OCI-LY7 (cell line): ENCODE measurements at regions not wholly inside any gene's neighbourhood (a gene's known extent, or its start where the extent isn't known, plus 50 kb on each side); places are given as distances from the start of the nearest gene placed in this dataset.

ENCODE experiments used
- BruUV-seq: library from RNA; stranded (reverse); fragments of 400-500 nt; replicated peaks from 2 replicates; lab custom pipeline; 2021; lab: Mats Ljungman, UMichigan
- CTCF ChIA-PET: fragments of 300-600 bp; sonication (Branson Sonifier 250); formaldehyde crosslinking; loops from one replicate; lab custom pipeline; 2022; ENCODE audit warnings: antibody characterized with exemption; ENCODE audit not compliant: unreplicated experiment; lab: Charles Lee
- POLR2A ChIA-PET: fragments of 300-600 bp; sonication (Branson Sonifier 250); formaldehyde crosslinking; loops from one replicate; lab custom pipeline; 2022; ENCODE audit warnings: antibody characterized with exemption; lab: Charles Lee
- DNase-seq: peaks from one replicate; pipeline ENCODE4 v3.0.0-alpha.2; 2015; ENCODE audit warnings: low spot score
- H2AFZ ChIP-seq: fragments of 200-600 bp; sonication (generic), shearing (Covaris generic); 2 replicates; pipeline ENCODE4 v1.6.1; 2014; ENCODE audit warnings: mild to moderate bottlenecking, antibody characterized with exemption, low read length, moderate library complexity
- H3K27ac ChIP-seq: fragments of 200-600 bp; sonication (generic); 2 replicates; pipeline ENCODE4 v1.5.1; 2014; ENCODE audit warnings: mixed run types, low read depth, mild to moderate bottlenecking, moderate library complexity, low read length, inconsistent platforms; ENCODE audit not compliant: poor library complexity, severe bottlenecking
- H3K36me3 ChIP-seq: fragments of 200-600 bp; sonication (generic); 2 replicates; pipeline ENCODE4 v1.6.1; 2014; ENCODE audit warnings: mild to moderate bottlenecking, antibody characterized with exemption, low read length, moderate library complexity, mixed read lengths; ENCODE audit not compliant: insufficient read depth
- H3K4me1 ChIP-seq: fragments of 200-600 bp; sonication (generic); 2 replicates; pipeline ENCODE4 v1.5.1; 2014; ENCODE audit warnings: mild to moderate bottlenecking, low read length; ENCODE audit not compliant: insufficient read depth, poor library complexity, severe bottlenecking
- H3K4me2 ChIP-seq: fragments of 200-600 bp; sonication (generic); 2 replicates; pipeline ENCODE4 v1.6.1; 2014; ENCODE audit warnings: mild to moderate bottlenecking, low read length
- H3K4me3 ChIP-seq: fragments of 200-600 bp; sonication (generic); 2 replicates; pipeline ENCODE4 v1.5.1; 2014; ENCODE audit warnings: mild to moderate bottlenecking, low read depth, low read length; ENCODE audit not compliant: poor library complexity, severe bottlenecking
- H3K79me2 ChIP-seq: fragments of 200-600 bp; sonication (generic); 2 replicates; pipeline ENCODE4 v1.6.1; 2016; ENCODE audit warnings: low read depth, mild to moderate bottlenecking, low read length, moderate library complexity, mixed read lengths; ENCODE audit not compliant: insufficient read depth
- H3K9me2 ChIP-seq: fragments of 200-600 bp; sonication (generic); 2 replicates; pipeline ENCODE4 v1.6.1; 2016; ENCODE audit warnings: mild to moderate bottlenecking, low read length, mixed read lengths; ENCODE audit not compliant: insufficient read depth
- H3K9me3 ChIP-seq: fragments of 200-600 bp; sonication (generic); 2 replicates; pipeline ENCODE4 v1.6.1; 2014; ENCODE audit warnings: mild to moderate bottlenecking, mixed run types, low read length, mixed read lengths
- H4K20me1 ChIP-seq: fragments of 200-600 bp; sonication (generic); 2 replicates; pipeline ENCODE4 v1.6.1; 2014; ENCODE audit warnings: mild to moderate bottlenecking, antibody characterized with exemption, low read length, moderate library complexity, mixed read lengths; ENCODE audit not compliant: insufficient read depth
- CTCF ChIP-seq: fragments of 200-600 bp; sonication (generic); conservative IDR thresholded peaks from 2 replicates; pipeline ENCODE4 v1.5.1; 2014; ENCODE audit warnings: mild to moderate bottlenecking, antibody characterized with exemption, low read length, moderate library complexity, mixed read lengths
- EZH2phosphoT487 ChIP-seq: fragments of 200-600 bp; sonication (generic); IDR thresholded peaks from 2 replicates; pipeline ENCODE4 v1.6.1; 2018; ENCODE audit warnings: low read depth, borderline replicate concordance, mild to moderate bottlenecking, mixed run types, antibody characterized with exemption, low read length, moderate library complexity, mixed read lengths
- intact Hi-C: fragments of 100-400 bp; cut with micrococcal nuclease; formaldehyde crosslinking; loops from one replicate; pipeline ENCODE4 v1.10.0; 2022; ENCODE audit not compliant: unreplicated experiment

GRCh38 chr3:72454441-72454840 lies 393.8 kb downstream of the SHQ1 start:
- Histone ChIP-seq H3K9me2 (no peaks in the 10 kb centered on the region), H3K9me3 (no peaks in the 10 kb centered on the region), H4K20me1 (no peaks in the 10 kb centered on the region), H2AFZ (no peak overlapping the region), H3K79me2 (no peaks in the 10 kb centered on the region), H3K4me1 (no peaks in the 10 kb centered on the region), H3K27ac (no peak overlapping the region), H3K36me3 (no peaks in the 10 kb centered on the region), H3K4me3 (no peak overlapping the region), H3K4me2 (no peak overlapping the region)
- intact Hi-C loops: no loop called here
- POLR2A ChIA-PET: no interaction called here
- BruUV-seq: no TSS peak
- TF ChIP-seq CTCF: no peak
- TF ChIP-seq EZH2phosphoT487: no peak
- DNase-seq: no peak
- CTCF ChIA-PET: no interaction called here

GRCh38 chr3:72453706-72454105 lies 394.5 kb downstream of the SHQ1 start:
- H3K4me1 ChIP-seq: no peaks in the 10 kb centered on the region
- H2AFZ ChIP-seq: no peak overlapping the region
- TF ChIP-seq CTCF (no peak), EZH2phosphoT487 (no peak)
- CTCF ChIA-PET: no interaction called here
- H3K4me2 ChIP-seq: no peak overlapping the region
- H3K4me3 ChIP-seq: no peak overlapping the region
- intact Hi-C loops: no loop called here
- H3K9me3 ChIP-seq: no peaks in the 10 kb centered on the region
- H4K20me1 ChIP-seq: no peaks in the 10 kb centered on the region
- H3K79me2 ChIP-seq: no peaks in the 10 kb centered on the region
- no peaks in the 10 kb centered on the region for H3K36me3 ChIP-seq
- POLR2A ChIA-PET: no interaction called here
- no peaks in the 10 kb centered on the region for H3K9me2 ChIP-seq
- no peak overlapping the region for H3K27ac ChIP-seq
- DNase-seq: no peak
- BruUV-seq: no TSS peak

GRCh38 chr3:72452745-72453144 lies 395.5 kb downstream of the SHQ1 start:
- no peak overlapping the region for H3K4me3 ChIP-seq
- ChIA-PET CTCF (no interaction called here), POLR2A (interaction anchor here (0.6 kb wide), 1 partner anchor 214 kb away, joined by 3 read pairs; no protein-coding TSS in a partner anchor)
- no peaks in the 10 kb centered on the region for H3K36me3 ChIP-seq
- DNase-seq: no peak
- no peaks in the 10 kb centered on the region for H3K9me3 ChIP-seq
- no TSS peak for BruUV-seq
- H3K79me2 ChIP-seq: no peaks in the 10 kb centered on the region
- H4K20me1 ChIP-seq: no peaks in the 10 kb centered on the region
- TF ChIP-seq CTCF (no peak), EZH2phosphoT487 (no peak)
- H3K27ac ChIP-seq: no peak overlapping the region
- H2AFZ ChIP-seq: no peak overlapping the region
- H3K9me2 ChIP-seq: no peaks in the 10 kb centered on the region
- no peak overlapping the region for H3K4me2 ChIP-seq
- H3K4me1 ChIP-seq: peaks cover 2% of the 10 kb centered on the region
- intact Hi-C loops: no loop called here
